ENCODE measurements at regions not wholly inside any gene's neighbourhood (a gene's known extent, or its start where the extent isn't known, plus 50 kb on each side); places are given as distances from the start of the nearest gene placed in this dataset.

- TF ChIP-seq CTCF (IDR thresholded peaks at IDR 0.05) (no peak), POLR2AphosphoS5 (IDR thresholded peaks at IDR 0.05; ENCODE audit: insufficient read depth in 1 of 2, low read depth in 1 of 2) (no peak)
Measured at GRCh38 chr12:92424338-92424737, 278.5 kb upstream of the PLEKHG7 start.
